ENCODE measurements at regions not wholly inside any gene's neighbourhood (a gene's known extent, or its start where the extent isn't known, plus 50 kb on each side); places are given as distances from the start of the nearest gene placed in this dataset.

GRCh38 chr9:134233022-134233421 lies 68.7 kb upstream of the RNU6ATAC start:
- TF ChIP-seq POLR2AphosphoS5 (IDR thresholded peaks at IDR 0.05; ENCODE audit: low read depth, low read length) = no peak
- TF ChIP-seq POLR2A (IDR thresholded peaks at IDR 0.05; ENCODE audit: low read depth, low read length) = no peak
- no peak for TF ChIP-seq TAF1 (IDR thresholded peaks at IDR 0.05; ENCODE audit: borderline replicate concordance, low read depth, low read length)
